Thyroid gland (tissue), 4 donors: ENCODE measurements at regions not wholly inside any gene's neighbourhood (a gene's known extent, or its start where the extent isn't known, plus 50 kb on each side); places are given as distances from the start of the nearest gene placed in this dataset.

Source experiments
- CTCF ChIP-seq, 6 experiments: fragments of 200-600 bp in 3 of 6; fragments of 450-650 bp in 3 of 6; sonication (generic) in 3 of 6; IDR thresholded peaks; one replicate each; pipeline ENCODE4 v1.5.1; 2016 to 2019; ENCODE audit warnings: antibody characterized with exemption in 6 of 6, mild to moderate bottlenecking in 2 of 6, inconsistent platforms in 1 of 6, moderate library complexity in 1 of 6
- POLR2A ChIP-seq, 2 donors: fragments of 450-650 bp; IDR thresholded peaks; one replicate each; pipeline ENCODE4 v1.6.1; 2017; ENCODE audit warnings: antibody characterized with exemption in 2 of 2, mild to moderate bottlenecking in 2 of 2, moderate library complexity in 1 of 2

- TF ChIP-seq CTCF (IDR thresholded peaks at IDR 0.05) (no peak), POLR2A (IDR thresholded peaks at IDR 0.05) (no peak)
Observed at GRCh38 chr9:7439355-7439995, 360.1 kb downstream of the DMAC1 start.
